Stomach (tissue), 4 donors: ENCODE measurements at regions not wholly inside any gene's neighbourhood (a gene's known extent, or its start where the extent isn't known, plus 50 kb on each side); places are given as distances from the start of the nearest gene placed in this dataset.

Experiments used
- POLR2A ChIP-seq, 4 donors: fragments of 450-650 bp; IDR thresholded peaks; one replicate each; pipeline ENCODE4 v1.6.1; 2016; ENCODE audit warnings: antibody characterized with exemption in 4 of 4, control low read depth in 2 of 4, mild to moderate bottlenecking in 1 of 4, moderate library complexity in 1 of 4
- POLR2AphosphoS5 ChIP-seq, 3 donors: sonication (generic); formaldehyde crosslinking; IDR thresholded peaks; one replicate each; pipeline ENCODE4 v1.6.1; 2016; ENCODE audit warnings: antibody characterized with exemption in 3 of 3
- TF ChIP-seq, protein P1 (sequence below), 7 experiments: fragments of 450-650 bp in 4 of 7; fragments of 200-600 bp in 3 of 7; sonication (generic) in 3 of 7; IDR thresholded peaks; one replicate each; pipeline ENCODE4 v1.5.1; 2016 to 2019; ENCODE audit warnings: antibody characterized with exemption in 7 of 7, control low read depth in 2 of 7, mild to moderate bottlenecking in 1 of 7

DNA sequence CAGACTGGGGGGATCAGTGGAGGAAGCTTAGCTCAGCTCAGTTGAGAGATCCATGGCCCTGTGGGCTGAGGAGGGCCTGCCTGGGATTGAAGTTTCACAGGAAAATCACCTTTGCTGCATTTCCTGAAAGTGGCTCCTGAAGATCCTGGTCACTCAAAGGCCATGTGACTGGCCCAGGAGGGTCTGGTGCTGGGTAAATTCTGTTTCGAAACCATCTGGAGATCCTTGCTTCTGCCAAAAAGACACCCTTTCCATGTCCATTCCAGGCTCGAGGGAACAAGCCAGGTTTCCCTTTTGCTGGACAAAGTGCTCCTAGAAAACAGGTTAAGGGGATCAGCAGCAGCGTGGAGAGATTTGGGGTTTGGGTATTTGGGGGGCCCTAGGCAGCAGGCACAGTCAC, 293.3 kb downstream of the ZNF536 start:
- TF ChIP-seq POLR2AphosphoS5 (IDR thresholded peaks at IDR 0.05): no peak
- TF ChIP-seq, protein P1, sequence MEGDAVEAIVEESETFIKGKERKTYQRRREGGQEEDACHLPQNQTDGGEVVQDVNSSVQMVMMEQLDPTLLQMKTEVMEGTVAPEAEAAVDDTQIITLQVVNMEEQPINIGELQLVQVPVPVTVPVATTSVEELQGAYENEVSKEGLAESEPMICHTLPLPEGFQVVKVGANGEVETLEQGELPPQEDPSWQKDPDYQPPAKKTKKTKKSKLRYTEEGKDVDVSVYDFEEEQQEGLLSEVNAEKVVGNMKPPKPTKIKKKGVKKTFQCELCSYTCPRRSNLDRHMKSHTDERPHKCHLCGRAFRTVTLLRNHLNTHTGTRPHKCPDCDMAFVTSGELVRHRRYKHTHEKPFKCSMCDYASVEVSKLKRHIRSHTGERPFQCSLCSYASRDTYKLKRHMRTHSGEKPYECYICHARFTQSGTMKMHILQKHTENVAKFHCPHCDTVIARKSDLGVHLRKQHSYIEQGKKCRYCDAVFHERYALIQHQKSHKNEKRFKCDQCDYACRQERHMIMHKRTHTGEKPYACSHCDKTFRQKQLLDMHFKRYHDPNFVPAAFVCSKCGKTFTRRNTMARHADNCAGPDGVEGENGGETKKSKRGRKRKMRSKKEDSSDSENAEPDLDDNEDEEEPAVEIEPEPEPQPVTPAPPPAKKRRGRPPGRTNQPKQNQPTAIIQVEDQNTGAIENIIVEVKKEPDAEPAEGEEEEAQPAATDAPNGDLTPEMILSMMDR (IDR thresholded peaks at IDR 0.05): no peak
- TF ChIP-seq POLR2A (IDR thresholded peaks at IDR 0.05): no peak
